ENCODE measurements at regions not wholly inside any gene's neighbourhood (a gene's known extent, or its start where the extent isn't known, plus 50 kb on each side); places are given as distances from the start of the nearest gene placed in this dataset.

GRCh38 chr17:79324194-79324593, 249.6 kb downstream of the ENGASE start:
- no peak overlapping the region for H3K9ac ChIP-seq (ENCODE audit: low read length)
- H3K27ac ChIP-seq (ENCODE audit: low read length): no peak overlapping the region
- H3K9me3 ChIP-seq (ENCODE audit: low read length): no peaks in the 10 kb centered on the region
- peaks cover 8% of the 10 kb centered on the region for H3K27me3 ChIP-seq (ENCODE audit: insufficient read depth, low read depth, low read length)
- H3K4me3 ChIP-seq (ENCODE audit: low read length): no peak overlapping the region
- no peaks in the 10 kb centered on the region for H4K20me1 ChIP-seq (ENCODE audit: insufficient read depth)
- no peaks in the 10 kb centered on the region for H3K36me3 ChIP-seq (ENCODE audit: insufficient read depth, low read length)
- H3K79me2 ChIP-seq (replicated peaks; ENCODE audit: insufficient read depth, low read length): no peaks in the 10 kb centered on the region
- no peaks in the 10 kb centered on the region for H3K9me2 ChIP-seq (ENCODE audit: insufficient read depth, low read length)
- H2AFZ ChIP-seq (ENCODE audit: low read depth, low read length): no peak overlapping the region
- no peaks in the 10 kb centered on the region for H3F3A ChIP-seq (ENCODE audit: insufficient read depth, low read length, poor library complexity, severe bottlenecking)
- H3K4me2 ChIP-seq (ENCODE audit: low read length): no peak overlapping the region
- no peak for TF ChIP-seq EZH2 (IDR thresholded peaks at IDR 0.05; ENCODE audit: borderline replicate concordance, insufficient read depth, low read length, poor library complexity, severe bottlenecking)
- no peak for TF ChIP-seq SMC3 (conservative IDR thresholded peaks at IDR 0.05; ENCODE audit: poor library complexity)
- no peak for TF ChIP-seq RAD21 (conservative IDR thresholded peaks at IDR 0.05)
- TF ChIP-seq EP300 (conservative IDR thresholded peaks at IDR 0.05; ENCODE audit: poor library complexity, severe bottlenecking): no peak
- no peak for TF ChIP-seq TAF1 (IDR thresholded peaks at IDR 0.05; ENCODE audit: low read depth)
- no peak for TF ChIP-seq REST (IDR thresholded peaks at IDR 0.05; ENCODE audit: borderline replicate concordance)
- TF ChIP-seq, protein P1, sequence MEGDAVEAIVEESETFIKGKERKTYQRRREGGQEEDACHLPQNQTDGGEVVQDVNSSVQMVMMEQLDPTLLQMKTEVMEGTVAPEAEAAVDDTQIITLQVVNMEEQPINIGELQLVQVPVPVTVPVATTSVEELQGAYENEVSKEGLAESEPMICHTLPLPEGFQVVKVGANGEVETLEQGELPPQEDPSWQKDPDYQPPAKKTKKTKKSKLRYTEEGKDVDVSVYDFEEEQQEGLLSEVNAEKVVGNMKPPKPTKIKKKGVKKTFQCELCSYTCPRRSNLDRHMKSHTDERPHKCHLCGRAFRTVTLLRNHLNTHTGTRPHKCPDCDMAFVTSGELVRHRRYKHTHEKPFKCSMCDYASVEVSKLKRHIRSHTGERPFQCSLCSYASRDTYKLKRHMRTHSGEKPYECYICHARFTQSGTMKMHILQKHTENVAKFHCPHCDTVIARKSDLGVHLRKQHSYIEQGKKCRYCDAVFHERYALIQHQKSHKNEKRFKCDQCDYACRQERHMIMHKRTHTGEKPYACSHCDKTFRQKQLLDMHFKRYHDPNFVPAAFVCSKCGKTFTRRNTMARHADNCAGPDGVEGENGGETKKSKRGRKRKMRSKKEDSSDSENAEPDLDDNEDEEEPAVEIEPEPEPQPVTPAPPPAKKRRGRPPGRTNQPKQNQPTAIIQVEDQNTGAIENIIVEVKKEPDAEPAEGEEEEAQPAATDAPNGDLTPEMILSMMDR (IDR thresholded peaks at IDR 0.05; ENCODE audit: poor library complexity, severe bottlenecking): no peak

GRCh38 chr17:79323566-79323965, 248.9 kb downstream of the ENGASE start:
- no peak overlapping the region for H3K27ac ChIP-seq (ENCODE audit: low read length)
- no peaks in the 10 kb centered on the region for H3F3A ChIP-seq (ENCODE audit: insufficient read depth, low read length, poor library complexity, severe bottlenecking)
- H3K36me3 ChIP-seq (ENCODE audit: insufficient read depth, low read length): no peaks in the 10 kb centered on the region
- no peaks in the 10 kb centered on the region for H3K79me2 ChIP-seq (replicated peaks; ENCODE audit: insufficient read depth, low read length)
- TF ChIP-seq REST (IDR thresholded peaks at IDR 0.05; ENCODE audit: borderline replicate concordance) (no peak), SMC3 (conservative IDR thresholded peaks at IDR 0.05; ENCODE audit: poor library complexity) (no peak), EZH2 (IDR thresholded peaks at IDR 0.05; ENCODE audit: borderline replicate concordance, insufficient read depth, low read length, poor library complexity, severe bottlenecking) (no peak), RAD21 (conservative IDR thresholded peaks at IDR 0.05) (no peak), EP300 (conservative IDR thresholded peaks at IDR 0.05; ENCODE audit: poor library complexity, severe bottlenecking) (no peak), POLR2AphosphoS5 (IDR thresholded peaks at IDR 0.05) (no peak), MXI1 (conservative IDR thresholded peaks at IDR 0.05; ENCODE audit: poor library complexity, severe bottlenecking) (no peak), TAF1 (IDR thresholded peaks at IDR 0.05; ENCODE audit: low read depth) (no peak)
- TF ChIP-seq, protein P1 (IDR thresholded peaks at IDR 0.05; ENCODE audit: poor library complexity, severe bottlenecking): no peak
- no peak overlapping the region for H3K9ac ChIP-seq (ENCODE audit: low read length)
- peaks cover 8% of the 10 kb centered on the region for H3K27me3 ChIP-seq (ENCODE audit: insufficient read depth, low read depth, low read length)
- H3K9me2 ChIP-seq (ENCODE audit: insufficient read depth, low read length): no peaks in the 10 kb centered on the region
- H3K4me3 ChIP-seq (ENCODE audit: low read length): no peak overlapping the region
- no peak overlapping the region for H2AFZ ChIP-seq (ENCODE audit: low read depth, low read length)
- no peaks in the 10 kb centered on the region for H4K20me1 ChIP-seq (ENCODE audit: insufficient read depth)
- no peak overlapping the region for H3K4me2 ChIP-seq (ENCODE audit: low read length)
- no peaks in the 10 kb centered on the region for H3K9me3 ChIP-seq (ENCODE audit: low read length)

Measured in neural cell (in vitro differentiated cells).